Renal cortex interstitium (tissue), 11 donors: ENCODE measurements at regions not wholly inside any gene's neighbourhood (a gene's known extent, or its start where the extent isn't known, plus 50 kb on each side); places are given as distances from the start of the nearest gene placed in this dataset.

ENCODE experiments used
- DNase-seq, 11 donors: peaks; one replicate each; pipeline ENCODE4 v3.0.0-alpha.2; 2013; ENCODE audit warnings: low read depth in 9 of 11, low spot score in 4 of 11; ENCODE audit errors: extremely low read depth in 1 of 11

DNA sequence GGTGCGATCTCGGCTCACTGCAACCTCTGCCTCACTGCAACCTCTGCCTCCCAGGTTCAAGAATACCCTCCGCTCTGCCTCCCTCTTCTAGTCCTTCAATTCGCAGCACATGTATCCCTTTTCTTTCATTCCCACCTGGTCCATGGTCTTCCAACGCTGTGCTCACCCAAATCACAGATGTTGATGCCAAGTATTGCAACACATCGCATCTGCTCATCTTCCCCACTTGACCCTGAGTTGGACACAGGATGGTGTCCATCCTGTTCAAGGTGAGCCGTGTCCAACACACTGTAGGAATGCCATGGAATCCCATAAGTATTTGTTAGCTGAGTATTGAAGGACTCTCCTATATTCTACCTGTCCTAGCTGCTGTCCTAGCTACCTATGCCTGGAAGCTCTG lies 50.6 kb upstream of the ETV6 start:
- no peak for DNase-seq
